Endothelial cell of umbilical vein (primary cell): ENCODE measurements at regions not wholly inside any gene's neighbourhood (a gene's known extent, or its start where the extent isn't known, plus 50 kb on each side); places are given as distances from the start of the nearest gene placed in this dataset.

Source experiments
- GATA2 ChIP-seq: IDR thresholded peaks from 2 replicates; pipeline ENCODE4 v1.7.0; 2011; ENCODE audit warnings: low read depth, mild to moderate bottlenecking, moderate library complexity, mixed read lengths, low read length; ENCODE audit not compliant: insufficient read length, insufficient read depth
- MYC ChIP-seq: IDR thresholded peaks from one replicate; pipeline ENCODE4 v1.6.1; 2011; ENCODE audit warnings: mild to moderate bottlenecking, low read depth, low read length
- POLR2A ChIP-seq: IDR thresholded peaks from 2 replicates; pipeline ENCODE4 v1.6.1; 2012; ENCODE audit warnings: low read depth, mild to moderate bottlenecking, control low read depth, low read length
- POLR2AphosphoS5 ChIP-seq: IDR thresholded peaks from 2 replicates; pipeline ENCODE4 v1.6.1; 2012; ENCODE audit warnings: low read depth, mild to moderate bottlenecking, control low read depth, low read length, moderate library complexity; ENCODE audit not compliant: insufficient read depth
- TF ChIP-seq, protein P1 (sequence below), 2 donors: IDR thresholded peaks; 1 replicate in 1 of 2; 2 replicates in 1 of 2; pipeline ENCODE4 v1.5.1; 2011; ENCODE audit warnings: low read length in 2 of 2, mild to moderate bottlenecking in 2 of 2, moderate library complexity in 2 of 2, control low read depth in 1 of 2, inconsistent platforms in 1 of 2, low read depth in 1 of 2; ENCODE audit not compliant: insufficient read depth in 1 of 2; ENCODE audit errors: extremely low read depth in 1 of 2

DNA sequence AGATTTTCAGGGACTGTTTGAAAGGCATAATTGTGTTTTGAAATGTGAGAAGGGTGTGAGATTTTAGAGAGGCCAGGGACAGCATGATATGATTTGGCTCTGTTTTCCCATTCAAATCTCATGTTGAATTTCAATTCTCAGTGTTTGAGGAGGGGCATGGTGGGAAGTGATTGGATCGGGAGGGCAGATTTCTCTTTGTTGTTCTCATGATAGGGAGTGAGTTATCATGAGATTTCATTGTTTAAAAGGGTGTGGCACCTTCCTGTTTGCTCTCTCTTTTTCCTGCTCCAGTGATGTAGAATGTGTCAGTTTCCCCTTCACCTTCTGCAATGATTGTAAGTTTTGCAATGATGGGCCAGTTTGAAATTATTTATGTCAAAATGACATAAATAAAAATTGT, 113.0 kb upstream of the PCDH15 start:
- TF ChIP-seq GATA2: peak; percentile 95
- TF ChIP-seq, protein P1, sequence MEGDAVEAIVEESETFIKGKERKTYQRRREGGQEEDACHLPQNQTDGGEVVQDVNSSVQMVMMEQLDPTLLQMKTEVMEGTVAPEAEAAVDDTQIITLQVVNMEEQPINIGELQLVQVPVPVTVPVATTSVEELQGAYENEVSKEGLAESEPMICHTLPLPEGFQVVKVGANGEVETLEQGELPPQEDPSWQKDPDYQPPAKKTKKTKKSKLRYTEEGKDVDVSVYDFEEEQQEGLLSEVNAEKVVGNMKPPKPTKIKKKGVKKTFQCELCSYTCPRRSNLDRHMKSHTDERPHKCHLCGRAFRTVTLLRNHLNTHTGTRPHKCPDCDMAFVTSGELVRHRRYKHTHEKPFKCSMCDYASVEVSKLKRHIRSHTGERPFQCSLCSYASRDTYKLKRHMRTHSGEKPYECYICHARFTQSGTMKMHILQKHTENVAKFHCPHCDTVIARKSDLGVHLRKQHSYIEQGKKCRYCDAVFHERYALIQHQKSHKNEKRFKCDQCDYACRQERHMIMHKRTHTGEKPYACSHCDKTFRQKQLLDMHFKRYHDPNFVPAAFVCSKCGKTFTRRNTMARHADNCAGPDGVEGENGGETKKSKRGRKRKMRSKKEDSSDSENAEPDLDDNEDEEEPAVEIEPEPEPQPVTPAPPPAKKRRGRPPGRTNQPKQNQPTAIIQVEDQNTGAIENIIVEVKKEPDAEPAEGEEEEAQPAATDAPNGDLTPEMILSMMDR (IDR thresholded peaks at IDR 0.05; ENCODE audit: extremely low read depth in 1 of 2, insufficient read depth in 1 of 2, low read depth in 1 of 2, low read length in 2 of 2): no peak
- TF ChIP-seq POLR2AphosphoS5: no peak
- no peak for TF ChIP-seq POLR2A
- no peak for TF ChIP-seq MYC
